ENCODE measurements at regions not wholly inside any gene's neighbourhood (a gene's known extent, or its start where the extent isn't known, plus 50 kb on each side); places are given as distances from the start of the nearest gene placed in this dataset.
"Not testable (repeated sequence)": the region's sequence is repeated elsewhere in the genome, so short reads cannot be mapped to it uniquely, and the experiment has no call there.

DNA sequence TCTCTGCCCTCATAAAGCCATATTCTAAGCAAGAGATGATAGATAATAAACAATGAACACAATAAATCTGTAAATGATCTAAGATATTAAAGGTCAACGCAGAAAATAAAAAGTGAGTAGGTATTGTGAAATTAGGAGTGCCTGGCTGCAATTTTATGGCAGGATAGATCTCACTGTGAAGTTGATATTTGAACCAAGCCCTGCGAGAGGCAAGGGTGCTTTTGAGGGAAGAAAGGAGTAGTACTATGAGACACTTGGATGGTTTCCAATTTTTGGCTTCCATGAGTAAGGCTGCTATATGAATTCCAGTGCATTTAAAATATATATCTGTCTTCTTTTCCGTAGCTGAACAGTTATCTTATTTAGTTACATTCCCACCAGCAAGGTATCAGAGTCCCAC, 720.0 kb upstream of the CNTN5 start:
- H3K4me2 ChIP-seq, result no peak overlapping the region
- no peak overlapping the region for H3K4me3 ChIP-seq
- no peaks in the 10 kb centered on the region for H4K20me1 ChIP-seq (ENCODE audit: low read depth)
- H3K4me1 ChIP-seq, result no peaks in the 10 kb centered on the region
- H3K36me3 ChIP-seq, result no peaks in the 10 kb centered on the region
- Mint-ChIP-seq H3K4me3 (no peak overlapping the region), H3K27me3 (ENCODE audit: insufficient read depth, low read depth) (no peaks in the 10 kb centered on the region), H3K36me3 (no peaks in the 10 kb centered on the region), H3K27ac (no peak overlapping the region), H3K9me3 (no peaks in the 10 kb centered on the region), H3K4me1 (no peaks in the 10 kb centered on the region)
- no peaks in the 10 kb centered on the region for H3K27me3 ChIP-seq
- H3K79me2 ChIP-seq (ENCODE audit: low read depth), result no peaks in the 10 kb centered on the region
- H2AFZ ChIP-seq (replicated peaks), result no peak overlapping the region
- no peak for DNase-seq (ENCODE audit: low spot score)
- no peak overlapping the region for H3K27ac ChIP-seq
- TF ChIP-seq CTCF (IDR thresholded peaks at IDR 0.05) (no peak), EZH2phosphoT487 (IDR thresholded peaks at IDR 0.05) (no peak), EZH2 (IDR thresholded peaks at IDR 0.05) (no peak)
- H3K9me3 ChIP-seq (ENCODE audit: low read depth), result no peaks in the 10 kb centered on the region
- no peak overlapping the region for H3K9ac ChIP-seq
- H3F3A ChIP-seq (ENCODE audit: low read depth), result no peaks in the 10 kb centered on the region

DNA sequence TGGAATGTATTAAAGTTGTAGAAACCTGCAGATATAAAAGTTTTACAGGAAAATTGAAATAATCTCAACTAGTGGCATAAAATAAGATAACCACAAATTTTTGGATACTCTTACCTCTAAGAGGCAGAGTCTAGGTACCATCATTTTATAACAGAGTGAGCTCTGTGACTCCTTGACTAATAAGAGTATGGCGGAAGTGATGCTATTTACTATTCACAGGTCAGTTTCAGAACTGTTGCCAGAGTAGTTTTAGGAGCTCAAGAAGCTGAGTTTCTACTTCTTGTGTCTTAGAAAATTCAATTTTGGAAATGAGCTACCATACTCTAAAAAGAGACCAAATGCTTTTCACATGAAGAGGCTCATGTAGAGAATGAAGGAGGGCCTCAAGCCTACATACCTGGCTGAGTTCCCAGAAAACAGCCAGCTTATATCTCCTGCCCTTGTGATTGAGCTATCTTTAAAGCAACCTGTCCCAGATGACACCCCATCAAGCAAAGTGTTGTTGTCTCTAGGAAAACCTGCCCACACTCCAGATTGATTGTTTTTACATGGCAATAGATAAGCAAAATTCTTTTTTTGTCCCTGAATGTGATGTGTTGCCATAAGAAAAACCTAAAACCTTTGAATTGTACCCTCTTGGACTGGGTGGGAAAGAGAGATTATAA, 712.8 kb upstream of the CNTN5 start:
- Histone ChIP-seq H2AFZ (replicated peaks) (no peak overlapping the region), H3K9ac (no peak overlapping the region), H3K9me3 (ENCODE audit: low read depth) (no peaks in the 10 kb centered on the region), H3K79me2 (ENCODE audit: low read depth) (no peaks in the 10 kb centered on the region), H3K27ac (no peak overlapping the region), H3K4me2 (no peak overlapping the region), H3K36me3 (no peaks in the 10 kb centered on the region), H3K27me3 (no peaks in the 10 kb centered on the region), H3F3A (ENCODE audit: low read depth) (no peaks in the 10 kb centered on the region), H3K4me3 (no peak overlapping the region), H3K4me1 (no peaks in the 10 kb centered on the region), H4K20me1 (ENCODE audit: low read depth) (no peaks in the 10 kb centered on the region)
- Mint-ChIP-seq H3K27me3 (ENCODE audit: insufficient read depth, low read depth) (no peaks in the 10 kb centered on the region), H3K4me3 (no peak overlapping the region), H3K36me3 (no peaks in the 10 kb centered on the region), H3K9me3 (no peaks in the 10 kb centered on the region), H3K27ac (no peak overlapping the region), H3K4me1 (no peaks in the 10 kb centered on the region)
- no peak for DNase-seq (ENCODE audit: low spot score)
- TF ChIP-seq EZH2 (IDR thresholded peaks at IDR 0.05) (no peak), EZH2phosphoT487 (IDR thresholded peaks at IDR 0.05) (no peak), CTCF (IDR thresholded peaks at IDR 0.05) (no peak)

- not testable (repeated sequence) for H3K27me3 ChIP-seq; H2AFZ ChIP-seq (replicated peaks)
These were observed 690.4 kb upstream of the CNTN5 start for GRCh38 chr11:98330306-98330705.

GRCh38 chr11:98358551-98358950, 662.2 kb upstream of the CNTN5 start:
- no peak for DNase-seq (ENCODE audit: low spot score)
- H3K4me1 Mint-ChIP-seq, result peaks cover 5% of the 10 kb centered on the region
- TF ChIP-seq EZH2phosphoT487 (IDR thresholded peaks at IDR 0.05), result no peak
- TF ChIP-seq EZH2 (IDR thresholded peaks at IDR 0.05), result no peak
- TF ChIP-seq CTCF (IDR thresholded peaks at IDR 0.05), result no peak
- Histone ChIP-seq H3K4me2 (no peak overlapping the region), H3K9me3 (ENCODE audit: low read depth) (no peaks in the 10 kb centered on the region), H3K4me1 (no peaks in the 10 kb centered on the region), H3K27ac (no peak overlapping the region), H3K36me3 (no peaks in the 10 kb centered on the region), H4K20me1 (ENCODE audit: low read depth) (no peaks in the 10 kb centered on the region), H3K79me2 (ENCODE audit: low read depth) (no peaks in the 10 kb centered on the region), H2AFZ (replicated peaks) (no peak overlapping the region), H3K4me3 (no peak overlapping the region), H3K9ac (no peak overlapping the region), H3F3A (ENCODE audit: low read depth) (no peaks in the 10 kb centered on the region), H3K27me3 (no peaks in the 10 kb centered on the region)
- no peaks in the 10 kb centered on the region for H3K36me3 Mint-ChIP-seq
- H3K27me3 Mint-ChIP-seq (ENCODE audit: insufficient read depth, low read depth), result no peaks in the 10 kb centered on the region
- H3K9me3 Mint-ChIP-seq, result no peaks in the 10 kb centered on the region
- no peak overlapping the region for H3K27ac Mint-ChIP-seq
- H3K4me3 Mint-ChIP-seq, result no peak overlapping the region

More at GRCh38 chr11:98330306-98330705, 690.4 kb upstream of the CNTN5 start:
- H3K36me3 Mint-ChIP-seq; H3K9me3 Mint-ChIP-seq; H3K4me3 ChIP-seq; H3K27ac Mint-ChIP-seq; H3K4me2 ChIP-seq; H3F3A ChIP-seq (ENCODE audit: low read depth); H3K4me1 Mint-ChIP-seq; DNase-seq (ENCODE audit: low spot score); H4K20me1 ChIP-seq (ENCODE audit: low read depth); H3K9ac ChIP-seq; H3K4me3 Mint-ChIP-seq; H3K9me3 ChIP-seq (ENCODE audit: low read depth); H3K36me3 ChIP-seq; H3K79me2 ChIP-seq (ENCODE audit: low read depth); H3K27ac ChIP-seq; H3K4me1 ChIP-seq; H3K27me3 Mint-ChIP-seq (ENCODE audit: insufficient read depth, low read depth): not testable (repeated sequence)
